HepG2 (cell line): ENCODE measurements at regions not wholly inside any gene's neighbourhood (a gene's known extent, or its start where the extent isn't known, plus 50 kb on each side); places are given as distances from the start of the nearest gene placed in this dataset.

Source experiments
- BHLHE40 ChIP-seq: IDR thresholded peaks from 2 replicates; pipeline ENCODE4 v1.6.1; 2011; ENCODE audit warnings: low read length, improper control_type of control experiment
- TBL1XR1 ChIP-seq: fragments of 150-350 bp; IDR thresholded peaks from 2 replicates; pipeline ENCODE4 v1.6.1; 2014; ENCODE audit warnings: borderline replicate concordance, low read length; ENCODE audit not compliant: partially characterized antibody
- TF ChIP-seq, protein P1 (sequence below): sonication (generic); formaldehyde crosslinking; IDR thresholded peaks from 2 replicates; pipeline ENCODE4 v1.4.0; 2020; ENCODE audit warnings: missing genetic modification reagents
- TF ChIP-seq, protein P2 (sequence below): sonication (generic); formaldehyde crosslinking; IDR thresholded peaks from 2 replicates; pipeline ENCODE4 v1.8.0; 2022; ENCODE audit warnings: missing genetic modification reagents, mild to moderate bottlenecking, moderate library complexity, borderline replicate concordance
- TF ChIP-seq, protein P3 (sequence below): sonication (generic); formaldehyde crosslinking; IDR thresholded peaks from 2 replicates; pipeline ENCODE4 v1.4.0; 2020; ENCODE audit warnings: missing genetic modification reagents
- TF ChIP-seq, protein P4 (sequence below): sonication (generic); formaldehyde crosslinking; IDR thresholded peaks from 2 replicates; pipeline ENCODE4 v1.4.0; 2020; ENCODE audit warnings: missing genetic modification reagents
- TF ChIP-seq, protein P5 (sequence below): fragments of 450-650 bp; IDR thresholded peaks from 2 replicates; pipeline ENCODE4 v1.6.1; 2016

DNA sequence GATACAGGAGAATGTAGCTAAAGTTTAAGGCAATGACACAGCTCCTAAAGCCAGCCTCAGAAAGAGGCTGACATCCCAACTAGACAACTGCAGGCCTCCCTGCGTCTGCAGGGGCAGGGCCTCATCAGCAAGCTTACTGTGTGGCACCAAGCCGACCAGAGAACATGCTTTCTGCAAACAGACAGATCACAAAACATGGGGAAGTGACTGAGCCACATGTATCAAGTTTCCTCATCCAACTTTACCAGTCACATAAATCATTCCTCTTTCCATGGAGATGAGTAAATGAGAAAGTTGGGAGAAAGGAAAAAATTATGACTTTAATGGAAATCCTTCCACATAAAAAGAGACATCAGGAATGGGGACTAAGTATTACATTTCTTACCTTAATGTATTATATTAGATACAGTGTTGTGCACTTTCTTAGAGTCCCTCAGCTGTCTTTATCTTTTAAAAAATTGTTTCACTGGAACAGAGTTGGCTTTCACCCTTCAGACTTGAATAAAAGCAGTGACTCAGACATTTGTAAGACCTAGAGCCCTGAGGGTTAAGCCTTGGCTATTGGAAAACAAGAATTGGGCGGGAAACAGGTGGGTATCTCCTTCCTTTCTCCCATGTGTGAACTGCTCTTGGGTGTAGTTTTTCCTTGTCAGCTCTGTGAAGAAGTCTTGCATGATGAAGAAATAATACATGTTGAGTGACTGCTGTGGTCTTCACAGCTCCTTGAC, 305.7 kb upstream of the SNX7 start:
- TF ChIP-seq, protein P1, sequence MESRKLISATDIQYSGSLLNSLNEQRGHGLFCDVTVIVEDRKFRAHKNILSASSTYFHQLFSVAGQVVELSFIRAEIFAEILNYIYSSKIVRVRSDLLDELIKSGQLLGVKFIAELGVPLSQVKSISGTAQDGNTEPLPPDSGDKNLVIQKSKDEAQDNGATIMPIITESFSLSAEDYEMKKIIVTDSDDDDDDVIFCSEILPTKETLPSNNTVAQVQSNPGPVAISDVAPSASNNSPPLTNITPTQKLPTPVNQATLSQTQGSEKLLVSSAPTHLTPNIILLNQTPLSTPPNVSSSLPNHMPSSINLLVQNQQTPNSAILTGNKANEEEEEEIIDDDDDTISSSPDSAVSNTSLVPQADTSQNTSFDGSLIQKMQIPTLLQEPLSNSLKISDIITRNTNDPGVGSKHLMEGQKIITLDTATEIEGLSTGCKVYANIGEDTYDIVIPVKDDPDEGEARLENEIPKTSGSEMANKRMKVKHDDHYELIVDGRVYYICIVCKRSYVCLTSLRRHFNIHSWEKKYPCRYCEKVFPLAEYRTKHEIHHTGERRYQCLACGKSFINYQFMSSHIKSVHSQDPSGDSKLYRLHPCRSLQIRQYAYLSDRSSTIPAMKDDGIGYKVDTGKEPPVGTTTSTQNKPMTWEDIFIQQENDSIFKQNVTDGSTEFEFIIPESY = no peak
- TF ChIP-seq, protein P2, sequence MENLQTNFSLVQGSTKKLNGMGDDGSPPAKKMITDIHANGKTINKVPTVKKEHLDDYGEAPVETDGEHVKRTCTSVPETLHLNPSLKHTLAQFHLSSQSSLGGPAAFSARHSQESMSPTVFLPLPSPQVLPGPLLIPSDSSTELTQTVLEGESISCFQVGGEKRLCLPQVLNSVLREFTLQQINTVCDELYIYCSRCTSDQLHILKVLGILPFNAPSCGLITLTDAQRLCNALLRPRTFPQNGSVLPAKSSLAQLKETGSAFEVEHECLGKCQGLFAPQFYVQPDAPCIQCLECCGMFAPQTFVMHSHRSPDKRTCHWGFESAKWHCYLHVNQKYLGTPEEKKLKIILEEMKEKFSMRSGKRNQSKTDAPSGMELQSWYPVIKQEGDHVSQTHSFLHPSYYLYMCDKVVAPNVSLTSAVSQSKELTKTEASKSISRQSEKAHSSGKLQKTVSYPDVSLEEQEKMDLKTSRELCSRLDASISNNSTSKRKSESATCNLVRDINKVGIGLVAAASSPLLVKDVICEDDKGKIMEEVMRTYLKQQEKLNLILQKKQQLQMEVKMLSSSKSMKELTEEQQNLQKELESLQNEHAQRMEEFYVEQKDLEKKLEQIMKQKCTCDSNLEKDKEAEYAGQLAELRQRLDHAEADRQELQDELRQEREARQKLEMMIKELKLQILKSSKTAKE (CRISPR knock-in tag) = no peak
- TF ChIP-seq BHLHE40 (no peak), TBL1XR1 (no peak)
- TF ChIP-seq, protein P3, sequence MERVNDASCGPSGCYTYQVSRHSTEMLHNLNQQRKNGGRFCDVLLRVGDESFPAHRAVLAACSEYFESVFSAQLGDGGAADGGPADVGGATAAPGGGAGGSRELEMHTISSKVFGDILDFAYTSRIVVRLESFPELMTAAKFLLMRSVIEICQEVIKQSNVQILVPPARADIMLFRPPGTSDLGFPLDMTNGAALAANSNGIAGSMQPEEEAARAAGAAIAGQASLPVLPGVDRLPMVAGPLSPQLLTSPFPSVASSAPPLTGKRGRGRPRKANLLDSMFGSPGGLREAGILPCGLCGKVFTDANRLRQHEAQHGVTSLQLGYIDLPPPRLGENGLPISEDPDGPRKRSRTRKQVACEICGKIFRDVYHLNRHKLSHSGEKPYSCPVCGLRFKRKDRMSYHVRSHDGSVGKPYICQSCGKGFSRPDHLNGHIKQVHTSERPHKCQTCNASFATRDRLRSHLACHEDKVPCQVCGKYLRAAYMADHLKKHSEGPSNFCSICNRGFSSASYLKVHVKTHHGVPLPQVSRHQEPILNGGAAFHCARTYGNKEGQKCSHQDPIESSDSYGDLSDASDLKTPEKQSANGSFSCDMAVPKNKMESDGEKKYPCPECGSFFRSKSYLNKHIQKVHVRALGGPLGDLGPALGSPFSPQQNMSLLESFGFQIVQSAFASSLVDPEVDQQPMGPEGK (CRISPR knock-in tag) = no peak
- TF ChIP-seq, protein P4, sequence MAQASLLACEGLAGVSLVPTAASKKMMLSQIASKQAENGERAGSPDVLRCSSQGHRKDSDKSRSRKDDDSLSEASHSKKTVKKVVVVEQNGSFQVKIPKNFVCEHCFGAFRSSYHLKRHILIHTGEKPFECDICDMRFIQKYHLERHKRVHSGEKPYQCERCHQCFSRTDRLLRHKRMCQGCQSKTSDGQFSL = no peak
- TF ChIP-seq, protein P5, sequence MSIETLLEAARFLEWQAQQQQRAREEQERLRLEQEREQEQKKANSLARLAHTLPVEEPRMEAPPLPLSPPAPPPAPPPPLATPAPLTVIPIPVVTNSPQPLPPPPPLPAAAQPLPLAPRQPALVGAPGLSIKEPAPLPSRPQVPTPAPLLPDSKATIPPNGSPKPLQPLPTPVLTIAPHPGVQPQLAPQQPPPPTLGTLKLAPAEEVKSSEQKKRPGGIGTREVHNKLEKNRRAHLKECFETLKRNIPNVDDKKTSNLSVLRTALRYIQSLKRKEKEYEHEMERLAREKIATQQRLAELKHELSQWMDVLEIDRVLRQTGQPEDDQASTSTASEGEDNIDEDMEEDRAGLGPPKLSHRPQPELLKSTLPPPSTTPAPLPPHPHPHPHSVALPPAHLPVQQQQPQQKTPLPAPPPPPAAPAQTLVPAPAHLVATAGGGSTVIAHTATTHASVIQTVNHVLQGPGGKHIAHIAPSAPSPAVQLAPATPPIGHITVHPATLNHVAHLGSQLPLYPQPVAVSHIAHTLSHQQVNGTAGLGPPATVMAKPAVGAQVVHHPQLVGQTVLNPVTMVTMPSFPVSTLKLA = no peak
